ENCODE measurements at regions not wholly inside any gene's neighbourhood (a gene's known extent, or its start where the extent isn't known, plus 50 kb on each side); places are given as distances from the start of the nearest gene placed in this dataset.
"Not testable (repeated sequence)": the region's sequence is repeated elsewhere in the genome, so short reads cannot be mapped to it uniquely, and the experiment has no call there.

GRCh38 chr17:20771104-20771503, 191.6 kb downstream of the CDRT15L2 start:
- no peak for DNase-seq

GRCh38 chr17:20774472-20775135, 195.1 kb downstream of the CDRT15L2 start:
- DNase-seq, result no peak

- DNase-seq, result no peak
Measured at GRCh38 chr17:20775331-20775730, 195.8 kb downstream of the CDRT15L2 start.

GRCh38 chr17:20779521-20779920, 200.0 kb downstream of the CDRT15L2 start:
- no peak for DNase-seq

- no peak for DNase-seq
Measured at GRCh38 chr17:20781260-20781659, 201.7 kb downstream of the CDRT15L2 start.

- DNase-seq, result not testable (repeated sequence)
Measured at GRCh38 chr17:20781869-20782268, 202.3 kb downstream of the CDRT15L2 start.

- no peak for DNase-seq
Measured at GRCh38 chr17:20783091-20783490, 203.6 kb downstream of the CDRT15L2 start.

- no peak for DNase-seq
Measured at GRCh38 chr17:20784100-20784665, 204.7 kb downstream of the CDRT15L2 start.

GRCh38 chr17:20787281-20787680, 207.8 kb downstream of the CDRT15L2 start:
- no peak for DNase-seq

GRCh38 chr17:20791626-20792025, 212.1 kb downstream of the CDRT15L2 start:
- no peak for DNase-seq

GRCh38 chr17:20794532-20794931, 215.0 kb downstream of the CDRT15L2 start:
- not testable (repeated sequence) for DNase-seq

- DNase-seq, result no peak
Measured at GRCh38 chr17:20797292-20797691, 217.8 kb downstream of the CDRT15L2 start.

GRCh38 chr17:20800146-20800545, 220.6 kb downstream of the CDRT15L2 start:
- no peak for DNase-seq

GRCh38 chr17:20805751-20806150, 226.2 kb downstream of the CDRT15L2 start:
- no peak for DNase-seq

- DNase-seq, result not testable (repeated sequence)
Measured at GRCh38 chr17:20807566-20807965, 228.0 kb downstream of the CDRT15L2 start.

- DNase-seq, result not testable (repeated sequence)
Measured at GRCh38 chr17:20815410-20815809, 227.4 kb downstream of the USP22 start.

- DNase-seq, result no peak
Measured at GRCh38 chr17:20823905-20824304, 218.9 kb downstream of the USP22 start.

- DNase-seq, result no peak
Measured at GRCh38 chr17:20825539-20825938, 217.3 kb downstream of the USP22 start.

- peak; percentile 73 for DNase-seq
Measured at GRCh38 chr17:20840453-20840852, 202.4 kb downstream of the USP22 start.

GRCh38 chr17:20840987-20841865, 201.6 kb downstream of the USP22 start:
- DNase-seq, result not testable (repeated sequence)

- not testable (repeated sequence) for DNase-seq
Measured at GRCh38 chr17:20842012-20842411, 200.8 kb downstream of the USP22 start.

- not testable (repeated sequence) for DNase-seq
Measured at GRCh38 chr17:20843261-20843660, 199.6 kb downstream of the USP22 start.

- not testable (repeated sequence) for DNase-seq
Measured at GRCh38 chr17:20843799-20844553, 198.8 kb downstream of the USP22 start.

All from NCI-H524 treated with DMSO at 0.1 percent for 48 hours (cell line).